SU-DHL-6 (cell line): ENCODE measurements at regions not wholly inside any gene's neighbourhood (a gene's known extent, or its start where the extent isn't known, plus 50 kb on each side); places are given as distances from the start of the nearest gene placed in this dataset.

Source experiments
- H2AFZ ChIP-seq: fragments of 200-600 bp; sonication (generic); 2 replicates; pipeline ENCODE4 v1.6.1; 2014; ENCODE audit warnings: low read depth, mild to moderate bottlenecking, moderate library complexity, mixed read lengths, antibody characterized with exemption, low read length; ENCODE audit not compliant: severe bottlenecking
- H3F3A ChIP-seq: fragments of 200-600 bp; shearing (Covaris generic); 2 replicates; pipeline ENCODE4 v1.6.0; 2016; ENCODE audit warnings: antibody characterized with exemption, mild to moderate bottlenecking; ENCODE audit not compliant: insufficient read depth
- H3K27ac ChIP-seq: fragments of 200-600 bp; sonication (generic); 2 replicates; pipeline ENCODE4 v1.5.1; 2016; ENCODE audit warnings: low read depth, mild to moderate bottlenecking, low read length, moderate library complexity, mixed read lengths
- H3K27me3 ChIP-seq: fragments of 200-600 bp; sonication (generic), shearing (Covaris generic); 2 replicates; pipeline ENCODE4 v1.6.0; 2014; ENCODE audit warnings: mild to moderate bottlenecking, low read length
- H3K36me3 ChIP-seq: fragments of 200-600 bp; sonication (generic); 2 replicates; pipeline ENCODE4 v1.6.1; 2014; ENCODE audit warnings: mild to moderate bottlenecking, low read length, mixed read lengths
- H3K4me2 ChIP-seq: fragments of 300-600, 200-600 bp; shearing (Covaris generic), sonication (generic); 2 replicates; pipeline ENCODE4 v1.6.0; 2014; ENCODE audit warnings: low read length, low read depth, mild to moderate bottlenecking; ENCODE audit not compliant: poor library complexity, severe bottlenecking
- H3K4me3 ChIP-seq: fragments of 200-600 bp; sonication (generic); 2 replicates; pipeline ENCODE4 v1.5.1; 2014; ENCODE audit warnings: antibody characterized with exemption, low read length, mild to moderate bottlenecking, mixed read lengths; ENCODE audit not compliant: insufficient read depth, poor library complexity, severe bottlenecking
- H3K79me2 ChIP-seq: fragments of 200-600 bp; sonication (generic); 2 replicates; pipeline ENCODE4 v1.6.1; 2014; ENCODE audit warnings: mild to moderate bottlenecking, low read length, moderate library complexity; ENCODE audit not compliant: insufficient read depth
- H3K9ac ChIP-seq: fragments of 200-600 bp; sonication (generic); 2 replicates; pipeline ENCODE4 v1.7.0; 2014; ENCODE audit warnings: mild to moderate bottlenecking, low read length
- H3K9me2 ChIP-seq: fragments of 200-600 bp; sonication (generic); replicated peaks from 2 replicates; pipeline ENCODE4 v1.6.1; 2014; ENCODE audit warnings: low read length; ENCODE audit not compliant: insufficient read depth
- H3K9me3 ChIP-seq: fragments of 200-600 bp; sonication (generic); 2 replicates; pipeline ENCODE4 v1.6.1; 2014; ENCODE audit warnings: low read length, mixed read lengths; ENCODE audit not compliant: insufficient read depth
- H4K20me1 ChIP-seq: fragments of 200-600 bp; sonication (generic); 2 replicates; pipeline ENCODE4 v1.6.1; 2014; ENCODE audit warnings: low read depth, mild to moderate bottlenecking, antibody characterized with exemption, low read length, moderate library complexity, mixed read lengths
- EZH2phosphoT487 ChIP-seq: fragments of 200-600 bp; sonication (generic), shearing (Covaris generic); conservative IDR thresholded peaks from 2 replicates; pipeline ENCODE4 v1.6.1; 2018; ENCODE audit warnings: mild to moderate bottlenecking, antibody characterized with exemption, low read length, moderate library complexity, mixed read lengths
- TF ChIP-seq, protein P1 (sequence below): fragments of 200-600 bp; sonication (generic); IDR thresholded peaks from one replicate; pipeline ENCODE4 v1.5.1; 2017; ENCODE audit warnings: antibody characterized with exemption, mild to moderate bottlenecking, low read length, moderate library complexity; ENCODE audit not compliant: insufficient read depth, poor library complexity, severe bottlenecking

- H3K27me3 ChIP-seq, result no peaks in the 10 kb centered on the region
- TF ChIP-seq, protein P1, sequence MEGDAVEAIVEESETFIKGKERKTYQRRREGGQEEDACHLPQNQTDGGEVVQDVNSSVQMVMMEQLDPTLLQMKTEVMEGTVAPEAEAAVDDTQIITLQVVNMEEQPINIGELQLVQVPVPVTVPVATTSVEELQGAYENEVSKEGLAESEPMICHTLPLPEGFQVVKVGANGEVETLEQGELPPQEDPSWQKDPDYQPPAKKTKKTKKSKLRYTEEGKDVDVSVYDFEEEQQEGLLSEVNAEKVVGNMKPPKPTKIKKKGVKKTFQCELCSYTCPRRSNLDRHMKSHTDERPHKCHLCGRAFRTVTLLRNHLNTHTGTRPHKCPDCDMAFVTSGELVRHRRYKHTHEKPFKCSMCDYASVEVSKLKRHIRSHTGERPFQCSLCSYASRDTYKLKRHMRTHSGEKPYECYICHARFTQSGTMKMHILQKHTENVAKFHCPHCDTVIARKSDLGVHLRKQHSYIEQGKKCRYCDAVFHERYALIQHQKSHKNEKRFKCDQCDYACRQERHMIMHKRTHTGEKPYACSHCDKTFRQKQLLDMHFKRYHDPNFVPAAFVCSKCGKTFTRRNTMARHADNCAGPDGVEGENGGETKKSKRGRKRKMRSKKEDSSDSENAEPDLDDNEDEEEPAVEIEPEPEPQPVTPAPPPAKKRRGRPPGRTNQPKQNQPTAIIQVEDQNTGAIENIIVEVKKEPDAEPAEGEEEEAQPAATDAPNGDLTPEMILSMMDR, result no peak
- no peak for TF ChIP-seq EZH2phosphoT487
Measured at GRCh38 chr9:107713470-107713869, 223.9 kb upstream of the KLF4 start.

DNA sequence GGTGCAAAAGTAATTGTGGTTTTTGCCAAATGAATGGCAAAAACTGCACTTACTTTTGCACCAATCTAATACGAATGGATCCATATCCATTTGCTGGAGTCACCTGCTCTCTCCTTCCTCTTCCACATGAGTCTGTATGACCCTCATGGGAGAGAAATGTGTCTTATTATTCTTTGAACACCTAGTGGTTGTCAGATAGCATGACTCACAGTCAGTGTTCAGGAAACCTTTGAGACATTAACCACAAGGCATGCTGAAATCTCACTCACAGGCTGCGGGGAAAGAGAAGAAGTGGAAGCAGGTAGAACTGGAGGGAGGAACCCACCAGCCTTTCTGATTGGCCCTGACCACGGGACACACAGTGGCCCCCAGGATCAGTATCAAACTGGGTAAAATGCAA lies 222.8 kb upstream of the KLF4 start:
- Histone ChIP-seq H3F3A (no peaks in the 10 kb centered on the region), H2AFZ (no peak overlapping the region), H3K27ac (no peak overlapping the region), H3K9ac (no peak overlapping the region), H3K36me3 (no peaks in the 10 kb centered on the region), H3K79me2 (no peaks in the 10 kb centered on the region), H3K4me3 (no peak overlapping the region), H4K20me1 (no peaks in the 10 kb centered on the region), H3K4me2 (no peak overlapping the region), H3K27me3 (no peaks in the 10 kb centered on the region), H3K9me3 (no peaks in the 10 kb centered on the region), H3K9me2 (no peaks in the 10 kb centered on the region)
- no peak for TF ChIP-seq EZH2phosphoT487
- TF ChIP-seq, protein P1, result no peak

More at GRCh38 chr9:107713470-107713869, 223.9 kb upstream of the KLF4 start:
- Histone ChIP-seq H4K20me1 (no peaks in the 10 kb centered on the region), H3K4me3 (no peak overlapping the region), H3K27ac (no peak overlapping the region), H3K9ac (no peak overlapping the region), H2AFZ (no peak overlapping the region), H3K9me2 (no peaks in the 10 kb centered on the region), H3K36me3 (no peaks in the 10 kb centered on the region), H3K4me2 (no peak overlapping the region), H3F3A (no peaks in the 10 kb centered on the region), H3K9me3 (no peaks in the 10 kb centered on the region), H3K79me2 (no peaks in the 10 kb centered on the region)

DNA sequence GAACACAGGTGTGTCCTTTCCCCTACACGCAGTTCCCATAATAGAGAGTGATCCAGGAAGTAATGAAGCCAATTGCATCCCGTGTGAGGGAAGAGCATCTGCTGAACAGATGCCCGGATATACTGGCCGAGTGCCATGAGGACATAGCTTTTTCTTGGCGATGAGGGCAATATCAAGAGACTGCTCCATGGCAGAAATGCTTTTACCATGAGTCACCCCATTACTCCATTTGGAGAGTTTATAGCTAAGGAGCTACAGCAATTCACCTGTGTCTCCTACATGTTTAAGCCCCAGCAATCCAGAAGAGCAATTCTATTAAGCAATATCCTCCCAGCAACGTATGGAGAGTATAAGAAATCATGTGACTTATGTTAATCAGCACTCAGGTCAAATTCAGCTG lies 222.0 kb upstream of the KLF4 start:
- no peaks in the 10 kb centered on the region for H3F3A ChIP-seq
- no peaks in the 10 kb centered on the region for H3K36me3 ChIP-seq
- no peaks in the 10 kb centered on the region for H3K9me2 ChIP-seq
- H3K9ac ChIP-seq, result no peak overlapping the region
- TF ChIP-seq EZH2phosphoT487, result no peak
- TF ChIP-seq, protein P1, result no peak
- no peak overlapping the region for H3K27ac ChIP-seq
- H4K20me1 ChIP-seq, result no peaks in the 10 kb centered on the region
- H3K4me2 ChIP-seq, result no peak overlapping the region
- no peaks in the 10 kb centered on the region for H3K27me3 ChIP-seq
- no peak overlapping the region for H2AFZ ChIP-seq
- H3K79me2 ChIP-seq, result no peaks in the 10 kb centered on the region
- no peak overlapping the region for H3K4me3 ChIP-seq
- no peaks in the 10 kb centered on the region for H3K9me3 ChIP-seq

- Histone ChIP-seq H3K27me3 (no peaks in the 10 kb centered on the region), H3F3A (no peaks in the 10 kb centered on the region), H3K36me3 (no peaks in the 10 kb centered on the region), H3K4me2 (no peak overlapping the region), H4K20me1 (no peaks in the 10 kb centered on the region), H3K9ac (no peak overlapping the region), H3K9me2 (no peaks in the 10 kb centered on the region), H3K27ac (no peak overlapping the region), H3K4me3 (no peak overlapping the region), H3K9me3 (no peaks in the 10 kb centered on the region), H2AFZ (no peak overlapping the region), H3K79me2 (no peaks in the 10 kb centered on the region)
- TF ChIP-seq, protein P1, result no peak
- no peak for TF ChIP-seq EZH2phosphoT487
Measured at GRCh38 chr9:107710953-107711352, 221.4 kb upstream of the KLF4 start.
